WTC11 (cell line): ENCODE measurements at regions not wholly inside any gene's neighbourhood (a gene's known extent, or its start where the extent isn't known, plus 50 kb on each side); places are given as distances from the start of the nearest gene placed in this dataset.

Experiments
- ATAC-seq: fragments of 200-7000 bp; cut with Tn5 transposase; 2 replicates; pipeline ENCODE4 v1.10.0; 2021; ENCODE audit warnings: mild to moderate bottlenecking, moderate library complexity
- CTCF ChIA-PET: fragments of 300-600 bp; sonication (Branson Sonifier 250); formaldehyde crosslinking; loops from one replicate; lab custom pipeline; 2021; ENCODE audit warnings: antibody characterized with exemption; lab: Charles Lee
- POLR2A ChIA-PET: fragments of 350-600 bp; sonication (Branson Sonifier 250); formaldehyde crosslinking; loops from one replicate; lab custom pipeline; 2021; ENCODE audit warnings: antibody characterized with exemption; lab: Charles Lee
- DNase-seq: peaks from one replicate; pipeline ENCODE4 v3.0.0; 2021; ENCODE audit warnings: low spot score
- H3K27ac Mint-ChIP-seq: 2 replicates; pipeline ENCODE4 v1.8.0; 2021; ENCODE audit warnings: mixed read lengths
- H3K27me3 Mint-ChIP-seq: 2 replicates; pipeline ENCODE4 v1.8.0; 2021; ENCODE audit warnings: low read depth, mild to moderate bottlenecking, moderate library complexity, mixed read lengths
- H3K36me3 Mint-ChIP-seq: 2 replicates; pipeline ENCODE4 v1.8.0; 2021; ENCODE audit warnings: mixed read lengths
- H3K4me1 Mint-ChIP-seq: 2 replicates; pipeline ENCODE4 v1.8.0; 2022; ENCODE audit warnings: mixed read lengths
- H3K4me3 Mint-ChIP-seq: 2 replicates; pipeline ENCODE4 v1.8.0; 2021; ENCODE audit warnings: mild to moderate bottlenecking, moderate library complexity, mixed read lengths
- H3K9me3 Mint-ChIP-seq: 2 replicates; pipeline ENCODE4 v1.8.0; 2021; ENCODE audit warnings: mixed read lengths
- ATF1 ChIP-seq: sonication (generic); formaldehyde crosslinking; IDR thresholded peaks from 2 replicates; pipeline ENCODE4 v1.8.1; 2023; ENCODE audit warnings: mild to moderate bottlenecking, moderate library complexity, missing genetic modification reagents
- E2F4 ChIP-seq: sonication (generic); formaldehyde crosslinking; IDR thresholded peaks from 2 replicates; pipeline ENCODE4 v1.8.1; 2022; ENCODE audit warnings: low read depth, mild to moderate bottlenecking, moderate library complexity, missing genetic modification reagents, borderline replicate concordance
- ETV6 ChIP-seq: sonication (generic); formaldehyde crosslinking; IDR thresholded peaks from 2 replicates; pipeline ENCODE4 v1.8.1; 2022; ENCODE audit warnings: mild to moderate bottlenecking, missing genetic modification reagents
- FOXP1 ChIP-seq: sonication (generic); formaldehyde crosslinking; IDR thresholded peaks from 2 replicates; pipeline ENCODE4 v1.8.0; 2022; ENCODE audit warnings: missing genetic modification reagents, mild to moderate bottlenecking, moderate library complexity, borderline replicate concordance
- GTF2I ChIP-seq: fragments of 250-450 bp; sonication (Bioruptor Pico); conservative IDR thresholded peaks from 2 replicates; pipeline ENCODE4 v1.4.0; 2021; ENCODE audit warnings: mild to moderate bottlenecking
- HMGA2 ChIP-seq: fragments of 250-450 bp; sonication (Bioruptor Pico); IDR thresholded peaks from 2 replicates; pipeline ENCODE4 v1.4.0; 2021; ENCODE audit warnings: mild to moderate bottlenecking, moderate library complexity
- IRF2 ChIP-seq: sonication (generic); formaldehyde crosslinking; IDR thresholded peaks from 2 replicates; pipeline ENCODE4 v1.8.0; 2022; ENCODE audit warnings: low read depth, missing genetic modification reagents, borderline replicate concordance
- MLX ChIP-seq: sonication (generic); formaldehyde crosslinking; IDR thresholded peaks from 2 replicates; pipeline ENCODE4 v1.8.1; 2023; ENCODE audit warnings: mild to moderate bottlenecking, missing genetic modification reagents, moderate library complexity
- MYBL2 ChIP-seq: sonication (generic); formaldehyde crosslinking; IDR thresholded peaks from 2 replicates; pipeline ENCODE4 v1.8.1; 2023; ENCODE audit warnings: mild to moderate bottlenecking, moderate library complexity, missing genetic modification reagents
- PREB ChIP-seq: sonication (generic); formaldehyde crosslinking; IDR thresholded peaks from 2 replicates; pipeline ENCODE4 v1.8.1; 2022; ENCODE audit warnings: mild to moderate bottlenecking, missing genetic modification reagents, moderate library complexity, borderline replicate concordance
- RORB ChIP-seq: fragments of 250-450 bp; sonication (Bioruptor Pico); IDR thresholded peaks from 2 replicates; pipeline ENCODE4 v1.9.0; 2021; ENCODE audit warnings: mild to moderate bottlenecking
- SMAD3 ChIP-seq: sonication (generic); formaldehyde crosslinking; IDR thresholded peaks from 2 replicates; pipeline ENCODE4 v1.8.0; 2022; ENCODE audit warnings: missing genetic modification reagents, mild to moderate bottlenecking, borderline replicate concordance
- SMAD4 ChIP-seq: sonication (generic); formaldehyde crosslinking; IDR thresholded peaks from 2 replicates; pipeline ENCODE4 v1.8.0; 2022; ENCODE audit warnings: mild to moderate bottlenecking, missing genetic modification reagents
- SP1 ChIP-seq: sonication (generic); formaldehyde crosslinking; conservative IDR thresholded peaks from 2 replicates; pipeline ENCODE4 v1.8.1; 2022; ENCODE audit warnings: missing genetic modification reagents
- TEAD1 ChIP-seq: sonication (generic); formaldehyde crosslinking; IDR thresholded peaks from 2 replicates; pipeline ENCODE4 v1.8.0; 2022; ENCODE audit warnings: mild to moderate bottlenecking, missing genetic modification reagents
- ZBTB21 ChIP-seq: sonication (generic); formaldehyde crosslinking; IDR thresholded peaks from 2 replicates; pipeline ENCODE4 v1.8.1; 2023; ENCODE audit warnings: mild to moderate bottlenecking, missing genetic modification reagents, borderline replicate concordance
- ZNF396 ChIP-seq: fragments of 250-450 bp; sonication (Bioruptor Pico); IDR thresholded peaks from 2 replicates; pipeline ENCODE4 v1.8.0; 2021; ENCODE audit warnings: mild to moderate bottlenecking, moderate library complexity, borderline replicate concordance
- ZNF416 ChIP-seq: fragments of 250-450 bp; sonication (Bioruptor Pico); IDR thresholded peaks from 2 replicates; pipeline ENCODE4 v1.9.0; 2021; ENCODE audit warnings: mild to moderate bottlenecking, inconsistent platforms
- TF ChIP-seq, protein P1 (sequence below): sonication (generic); formaldehyde crosslinking; IDR thresholded peaks from 2 replicates; pipeline ENCODE4 v1.8.0; 2023; ENCODE audit warnings: mild to moderate bottlenecking, missing genetic modification reagents
- TF ChIP-seq, protein P2 (sequence below): fragments of 200-600 bp; IDR thresholded peaks from 2 replicates; pipeline ENCODE4 v1.8.0; 2022; ENCODE audit warnings: antibody characterized with exemption
- TF ChIP-seq, protein P3 (sequence below): fragments of 250-450 bp; sonication (Bioruptor Pico); IDR thresholded peaks from 2 replicates; pipeline ENCODE4 v1.9.0; 2021; ENCODE audit warnings: mild to moderate bottlenecking
- TF ChIP-seq, protein P4 (sequence below): sonication (generic); formaldehyde crosslinking; IDR thresholded peaks from 2 replicates; pipeline ENCODE4 v1.8.1; 2023; ENCODE audit warnings: mild to moderate bottlenecking, missing genetic modification reagents

GRCh38 chr22:47811971-47812370 lies 1049.5 kb downstream of the TBC1D22A start:
- no peak overlapping the region for H3K27ac Mint-ChIP-seq
- CTCF ChIA-PET = interaction anchor here (1.9 kb wide), 1 partner anchor 30 kb away, joined by 4 read pairs; no protein-coding TSS in a partner anchor

GRCh38 chr22:47810505-47811500 lies 1048.4 kb downstream of the TBC1D22A start:
- CTCF ChIA-PET = interaction anchor here (1.9 kb wide), 1 partner anchor 31 kb away, joined by 4 read pairs; no protein-coding TSS in a partner anchor
- no peak for TF ChIP-seq HMGA2 (CRISPR knock-in tag)
- no peak for TF ChIP-seq PREB (CRISPR knock-in tag)
- TF ChIP-seq ETV6 (CRISPR knock-in tag) = no peak
- no peak for TF ChIP-seq MLX (CRISPR knock-in tag)
- TF ChIP-seq GTF2I = no peak
- no peak for TF ChIP-seq ATF1 (CRISPR knock-in tag)
- TF ChIP-seq MYBL2 = no peak
- TF ChIP-seq FOXP1 (CRISPR knock-in tag) = no peak
- TF ChIP-seq, protein P1, sequence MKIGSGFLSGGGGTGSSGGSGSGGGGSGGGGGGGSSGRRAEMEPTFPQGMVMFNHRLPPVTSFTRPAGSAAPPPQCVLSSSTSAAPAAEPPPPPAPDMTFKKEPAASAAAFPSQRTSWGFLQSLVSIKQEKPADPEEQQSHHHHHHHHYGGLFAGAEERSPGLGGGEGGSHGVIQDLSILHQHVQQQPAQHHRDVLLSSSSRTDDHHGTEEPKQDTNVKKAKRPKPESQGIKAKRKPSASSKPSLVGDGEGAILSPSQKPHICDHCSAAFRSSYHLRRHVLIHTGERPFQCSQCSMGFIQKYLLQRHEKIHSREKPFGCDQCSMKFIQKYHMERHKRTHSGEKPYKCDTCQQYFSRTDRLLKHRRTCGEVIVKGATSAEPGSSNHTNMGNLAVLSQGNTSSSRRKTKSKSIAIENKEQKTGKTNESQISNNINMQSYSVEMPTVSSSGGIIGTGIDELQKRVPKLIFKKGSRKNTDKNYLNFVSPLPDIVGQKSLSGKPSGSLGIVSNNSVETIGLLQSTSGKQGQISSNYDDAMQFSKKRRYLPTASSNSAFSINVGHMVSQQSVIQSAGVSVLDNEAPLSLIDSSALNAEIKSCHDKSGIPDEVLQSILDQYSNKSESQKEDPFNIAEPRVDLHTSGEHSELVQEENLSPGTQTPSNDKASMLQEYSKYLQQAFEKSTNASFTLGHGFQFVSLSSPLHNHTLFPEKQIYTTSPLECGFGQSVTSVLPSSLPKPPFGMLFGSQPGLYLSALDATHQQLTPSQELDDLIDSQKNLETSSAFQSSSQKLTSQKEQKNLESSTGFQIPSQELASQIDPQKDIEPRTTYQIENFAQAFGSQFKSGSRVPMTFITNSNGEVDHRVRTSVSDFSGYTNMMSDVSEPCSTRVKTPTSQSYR (CRISPR knock-in tag) = no peak
- no peak for TF ChIP-seq E2F4 (CRISPR knock-in tag)
- TF ChIP-seq SMAD4 (CRISPR knock-in tag) = no peak
- TF ChIP-seq ZNF416 (CRISPR knock-in tag) = no peak
- TF ChIP-seq, protein P2, sequence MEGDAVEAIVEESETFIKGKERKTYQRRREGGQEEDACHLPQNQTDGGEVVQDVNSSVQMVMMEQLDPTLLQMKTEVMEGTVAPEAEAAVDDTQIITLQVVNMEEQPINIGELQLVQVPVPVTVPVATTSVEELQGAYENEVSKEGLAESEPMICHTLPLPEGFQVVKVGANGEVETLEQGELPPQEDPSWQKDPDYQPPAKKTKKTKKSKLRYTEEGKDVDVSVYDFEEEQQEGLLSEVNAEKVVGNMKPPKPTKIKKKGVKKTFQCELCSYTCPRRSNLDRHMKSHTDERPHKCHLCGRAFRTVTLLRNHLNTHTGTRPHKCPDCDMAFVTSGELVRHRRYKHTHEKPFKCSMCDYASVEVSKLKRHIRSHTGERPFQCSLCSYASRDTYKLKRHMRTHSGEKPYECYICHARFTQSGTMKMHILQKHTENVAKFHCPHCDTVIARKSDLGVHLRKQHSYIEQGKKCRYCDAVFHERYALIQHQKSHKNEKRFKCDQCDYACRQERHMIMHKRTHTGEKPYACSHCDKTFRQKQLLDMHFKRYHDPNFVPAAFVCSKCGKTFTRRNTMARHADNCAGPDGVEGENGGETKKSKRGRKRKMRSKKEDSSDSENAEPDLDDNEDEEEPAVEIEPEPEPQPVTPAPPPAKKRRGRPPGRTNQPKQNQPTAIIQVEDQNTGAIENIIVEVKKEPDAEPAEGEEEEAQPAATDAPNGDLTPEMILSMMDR = no peak
- TF ChIP-seq, protein P3, sequence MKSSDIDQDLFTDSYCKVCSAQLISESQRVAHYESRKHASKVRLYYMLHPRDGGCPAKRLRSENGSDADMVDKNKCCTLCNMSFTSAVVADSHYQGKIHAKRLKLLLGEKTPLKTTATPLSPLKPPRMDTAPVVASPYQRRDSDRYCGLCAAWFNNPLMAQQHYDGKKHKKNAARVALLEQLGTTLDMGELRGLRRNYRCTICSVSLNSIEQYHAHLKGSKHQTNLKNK (CRISPR knock-in tag) = no peak
- no peak for TF ChIP-seq IRF2 (CRISPR knock-in tag)
- TF ChIP-seq SMAD3 (CRISPR knock-in tag) = no peak

More at GRCh38 chr22:47811971-47812370, 1049.5 kb downstream of the TBC1D22A start:
- H3K4me1 Mint-ChIP-seq = peaks cover 12% of the 10 kb centered on the region
- POLR2A ChIA-PET = no interaction called here
- no peaks in the 10 kb centered on the region for H3K36me3 Mint-ChIP-seq
- DNase-seq = no peak
- H3K4me3 Mint-ChIP-seq = no peak overlapping the region
- no peaks in the 10 kb centered on the region; the same call in 1 of the 2 replicates for H3K27me3 Mint-ChIP-seq
- peaks cover 21% of the 10 kb centered on the region for H3K9me3 Mint-ChIP-seq
- no peak for ATAC-seq
- TF ChIP-seq SP1 (CRISPR knock-in tag) = no peak
- TF ChIP-seq, protein P4, sequence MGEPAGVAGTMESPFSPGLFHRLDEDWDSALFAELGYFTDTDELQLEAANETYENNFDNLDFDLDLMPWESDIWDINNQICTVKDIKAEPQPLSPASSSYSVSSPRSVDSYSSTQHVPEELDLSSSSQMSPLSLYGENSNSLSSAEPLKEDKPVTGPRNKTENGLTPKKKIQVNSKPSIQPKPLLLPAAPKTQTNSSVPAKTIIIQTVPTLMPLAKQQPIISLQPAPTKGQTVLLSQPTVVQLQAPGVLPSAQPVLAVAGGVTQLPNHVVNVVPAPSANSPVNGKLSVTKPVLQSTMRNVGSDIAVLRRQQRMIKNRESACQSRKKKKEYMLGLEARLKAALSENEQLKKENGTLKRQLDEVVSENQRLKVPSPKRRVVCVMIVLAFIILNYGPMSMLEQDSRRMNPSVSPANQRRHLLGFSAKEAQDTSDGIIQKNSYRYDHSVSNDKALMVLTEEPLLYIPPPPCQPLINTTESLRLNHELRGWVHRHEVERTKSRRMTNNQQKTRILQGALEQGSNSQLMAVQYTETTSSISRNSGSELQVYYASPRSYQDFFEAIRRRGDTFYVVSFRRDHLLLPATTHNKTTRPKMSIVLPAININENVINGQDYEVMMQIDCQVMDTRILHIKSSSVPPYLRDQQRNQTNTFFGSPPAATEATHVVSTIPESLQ (CRISPR knock-in tag) = no peak
- TF ChIP-seq RORB (CRISPR knock-in tag) = no peak
- no peak for TF ChIP-seq PREB (CRISPR knock-in tag)
- no peak for TF ChIP-seq TEAD1
- no peak for TF ChIP-seq ZBTB21 (CRISPR knock-in tag)
- no peak for TF ChIP-seq ZNF396
- TF ChIP-seq, all 79 proteins: peak for 0

More at GRCh38 chr22:47810505-47811500, 1048.4 kb downstream of the TBC1D22A start:
- Mint-ChIP-seq H3K4me1 (peaks cover 12% of the 10 kb centered on the region), H3K27me3 (no peaks in the 10 kb centered on the region; the same call in 1 of the 2 replicates), H3K4me3 (no peak overlapping the region), H3K36me3 (no peaks in the 10 kb centered on the region), H3K9me3 (peaks cover 14% of the 10 kb centered on the region), H3K27ac (no peak overlapping the region)
- no peak for ATAC-seq
- POLR2A ChIA-PET = no interaction called here
- no peak for DNase-seq
